ENCODE measurements at regions not wholly inside any gene's neighbourhood (a gene's known extent, or its start where the extent isn't known, plus 50 kb on each side); places are given as distances from the start of the nearest gene placed in this dataset.
"Not testable (repeated sequence)": the region's sequence is repeated elsewhere in the genome, so short reads cannot be mapped to it uniquely, and the experiment has no call there.

DNA sequence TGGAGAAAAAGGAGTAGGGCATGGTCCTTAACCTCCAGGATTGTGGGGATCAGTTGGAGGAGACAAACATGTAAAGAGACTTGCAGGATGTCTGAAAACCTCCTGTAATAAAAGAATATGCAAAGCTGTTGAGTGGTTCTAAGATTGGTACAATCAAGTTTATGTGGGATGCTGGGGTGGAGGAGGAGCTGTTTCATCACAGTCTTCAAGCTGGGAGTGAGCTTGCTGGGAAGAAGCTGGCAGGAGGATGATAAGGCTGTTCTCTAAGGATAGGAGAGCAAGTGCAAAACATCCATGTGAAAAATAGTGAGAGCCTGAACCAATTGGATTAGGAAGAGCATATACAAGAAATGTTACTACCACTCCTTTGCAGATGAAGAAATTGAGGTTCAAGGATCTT is 161.9 kb upstream of the CRIM1 start:
- TF ChIP-seq, protein P1, sequence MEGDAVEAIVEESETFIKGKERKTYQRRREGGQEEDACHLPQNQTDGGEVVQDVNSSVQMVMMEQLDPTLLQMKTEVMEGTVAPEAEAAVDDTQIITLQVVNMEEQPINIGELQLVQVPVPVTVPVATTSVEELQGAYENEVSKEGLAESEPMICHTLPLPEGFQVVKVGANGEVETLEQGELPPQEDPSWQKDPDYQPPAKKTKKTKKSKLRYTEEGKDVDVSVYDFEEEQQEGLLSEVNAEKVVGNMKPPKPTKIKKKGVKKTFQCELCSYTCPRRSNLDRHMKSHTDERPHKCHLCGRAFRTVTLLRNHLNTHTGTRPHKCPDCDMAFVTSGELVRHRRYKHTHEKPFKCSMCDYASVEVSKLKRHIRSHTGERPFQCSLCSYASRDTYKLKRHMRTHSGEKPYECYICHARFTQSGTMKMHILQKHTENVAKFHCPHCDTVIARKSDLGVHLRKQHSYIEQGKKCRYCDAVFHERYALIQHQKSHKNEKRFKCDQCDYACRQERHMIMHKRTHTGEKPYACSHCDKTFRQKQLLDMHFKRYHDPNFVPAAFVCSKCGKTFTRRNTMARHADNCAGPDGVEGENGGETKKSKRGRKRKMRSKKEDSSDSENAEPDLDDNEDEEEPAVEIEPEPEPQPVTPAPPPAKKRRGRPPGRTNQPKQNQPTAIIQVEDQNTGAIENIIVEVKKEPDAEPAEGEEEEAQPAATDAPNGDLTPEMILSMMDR (IDR thresholded peaks at IDR 0.05): no peak
- TF ChIP-seq POLR2A (IDR thresholded peaks at IDR 0.05): no peak
- Histone ChIP-seq H3K27me3 (no peaks in the 10 kb centered on the region), H3K36me3 (no peaks in the 10 kb centered on the region), H3K9me3 (no peaks in the 10 kb centered on the region), H3K27ac (no peak overlapping the region), H3K4me3 (no peak overlapping the region), H3K4me1 (no peaks in the 10 kb centered on the region)
- DNase-seq: no peak

DNA sequence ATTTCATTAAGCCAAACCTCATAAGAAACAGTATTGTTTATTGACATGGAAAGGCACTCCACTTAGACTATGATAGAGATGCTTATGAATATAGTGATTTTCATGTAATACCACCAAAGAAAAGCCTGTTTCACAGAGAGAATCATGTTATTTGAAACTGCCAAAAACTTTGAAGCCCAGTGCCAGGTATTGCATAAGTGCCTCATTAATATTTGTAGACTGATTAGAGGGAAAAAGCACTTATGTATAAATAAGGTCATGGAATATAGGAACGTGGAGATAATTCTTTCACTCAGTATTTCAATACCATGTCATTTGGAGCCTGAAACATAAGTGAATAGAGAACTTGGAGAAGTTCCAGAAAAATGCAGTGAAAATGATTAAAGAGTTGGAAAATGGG is 162.6 kb upstream of the CRIM1 start:
- Histone ChIP-seq H3K36me3 (no peaks in the 10 kb centered on the region), H3K4me3 (no peak overlapping the region), H3K27ac (no peak overlapping the region), H3K9me3 (no peaks in the 10 kb centered on the region), H3K4me1 (no peaks in the 10 kb centered on the region), H3K27me3 (no peaks in the 10 kb centered on the region)
- TF ChIP-seq POLR2A (IDR thresholded peaks at IDR 0.05): no peak
- no peak for DNase-seq

DNA sequence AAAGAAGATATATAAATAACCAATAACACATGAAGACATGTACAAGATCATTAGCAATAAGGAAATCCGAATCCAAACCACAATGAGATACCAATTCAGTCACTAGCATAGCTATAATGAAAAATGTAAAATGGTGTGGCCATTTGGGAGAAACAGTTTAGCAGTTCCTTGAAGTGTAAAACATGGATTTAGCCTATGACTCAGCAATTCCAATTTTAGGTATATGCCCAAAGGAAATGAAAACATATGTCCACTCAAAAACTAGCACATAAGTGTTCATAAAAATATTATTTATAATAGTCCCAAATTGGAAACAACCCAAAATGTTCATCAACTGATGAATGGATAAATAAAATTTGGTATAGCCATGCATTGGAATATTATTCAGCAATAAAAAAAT is 165.5 kb upstream of the CRIM1 start:
- H3K4me1 ChIP-seq: no peaks in the 10 kb centered on the region
- TF ChIP-seq POLR2A (IDR thresholded peaks at IDR 0.05): no peak
- TF ChIP-seq, protein P1 (IDR thresholded peaks at IDR 0.05): no peak
- no peaks in the 10 kb centered on the region for H3K36me3 ChIP-seq

DNA sequence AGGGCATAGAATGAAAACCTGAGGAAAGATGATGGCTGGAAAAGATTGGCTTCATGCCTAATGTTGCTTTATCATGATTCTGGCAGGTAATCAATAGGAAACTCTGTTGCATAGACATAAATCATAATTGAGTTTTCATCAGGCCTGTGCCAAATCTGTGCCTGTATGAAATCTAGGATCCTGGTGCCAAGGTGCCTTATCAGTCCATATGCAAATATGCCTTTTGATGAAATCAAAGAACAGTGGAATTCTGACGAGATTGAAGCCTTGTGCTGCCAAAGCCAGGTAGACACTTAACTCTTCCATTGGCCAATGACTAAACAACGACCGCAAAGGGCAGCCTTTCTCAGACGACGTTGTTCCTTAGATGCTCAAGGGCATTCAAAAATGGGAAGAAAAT is 170.0 kb upstream of the CRIM1 start:
- Histone ChIP-seq H3K9me3 (no peaks in the 10 kb centered on the region), H3K36me3 (no peaks in the 10 kb centered on the region), H3K27me3 (no peaks in the 10 kb centered on the region), H3K4me1 (no peaks in the 10 kb centered on the region), H3K4me3 (no peak overlapping the region), H3K27ac (no peak overlapping the region)
- TF ChIP-seq, protein P1 (IDR thresholded peaks at IDR 0.05): no peak
- no peak for TF ChIP-seq POLR2A (IDR thresholded peaks at IDR 0.05)
- no peak for DNase-seq

More for the DNA sequence above, 165.5 kb upstream of the CRIM1 start:
- Histone ChIP-seq H3K4me3 (no peak overlapping the region), H3K9me3 (no peaks in the 10 kb centered on the region), H3K27me3 (no peaks in the 10 kb centered on the region), H3K27ac (no peak overlapping the region)
- DNase-seq: no peak

DNA sequence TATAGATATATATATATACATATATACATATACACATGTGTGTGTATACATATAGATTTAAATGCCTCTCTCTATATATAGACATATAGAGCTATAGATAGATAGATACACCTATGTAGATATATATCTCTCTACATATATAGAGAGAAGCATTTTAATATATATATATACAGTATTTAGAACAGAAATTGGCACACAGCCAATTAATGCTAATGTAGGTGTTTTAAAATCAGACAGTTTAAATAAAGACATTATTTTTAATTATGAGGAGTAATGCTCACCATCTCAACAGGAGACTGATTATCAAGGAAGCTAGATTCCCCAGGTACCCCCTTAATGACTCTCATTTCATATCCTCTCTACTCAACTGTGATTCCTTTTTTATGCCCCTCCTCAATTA is 170.7 kb upstream of the CRIM1 start:
- Histone ChIP-seq H3K36me3 (no peaks in the 10 kb centered on the region), H3K9me3 (no peaks in the 10 kb centered on the region), H3K27ac (no peak overlapping the region), H3K4me3 (no peak overlapping the region), H3K4me1 (no peaks in the 10 kb centered on the region), H3K27me3 (no peaks in the 10 kb centered on the region)
- TF ChIP-seq, protein P1 (IDR thresholded peaks at IDR 0.05): no peak
- TF ChIP-seq POLR2A (IDR thresholded peaks at IDR 0.05): no peak
- no peak for DNase-seq

DNA sequence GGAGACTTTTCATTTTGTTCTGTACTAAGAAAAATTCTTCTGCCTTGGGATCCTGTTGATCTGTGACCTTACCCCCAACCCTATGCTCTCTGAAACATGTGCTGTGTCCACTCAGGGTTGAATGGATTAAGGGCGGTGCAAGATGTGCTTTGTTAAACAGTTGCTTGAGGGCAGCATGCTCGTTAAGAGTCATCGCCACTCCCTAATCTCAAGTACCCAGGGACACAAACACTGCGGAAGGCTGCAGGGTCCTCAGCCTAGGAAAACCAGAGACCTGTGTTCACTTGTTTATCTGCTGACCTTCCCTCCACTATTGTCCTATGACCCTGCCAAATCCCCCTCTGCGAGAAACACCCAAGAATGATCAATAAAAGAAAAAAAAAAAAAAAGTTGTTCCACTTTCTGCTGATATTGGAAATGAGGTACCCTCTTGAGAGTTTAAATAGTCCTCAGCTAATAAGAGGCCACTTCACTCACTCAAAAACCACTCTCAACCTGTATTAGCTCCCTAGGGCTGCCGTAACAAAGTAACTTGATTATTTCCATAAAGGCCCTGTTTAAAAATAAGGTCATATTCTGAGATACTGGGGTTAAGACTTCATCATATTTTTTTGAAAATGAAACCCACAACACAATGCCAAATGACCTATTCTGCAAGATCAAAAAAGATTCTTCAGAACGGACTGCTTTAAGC is 174.6 kb upstream of the CRIM1 start:
- H3K27ac ChIP-seq, H3K27me3 ChIP-seq, H3K4me1 ChIP-seq: not testable (repeated sequence)

DNA sequence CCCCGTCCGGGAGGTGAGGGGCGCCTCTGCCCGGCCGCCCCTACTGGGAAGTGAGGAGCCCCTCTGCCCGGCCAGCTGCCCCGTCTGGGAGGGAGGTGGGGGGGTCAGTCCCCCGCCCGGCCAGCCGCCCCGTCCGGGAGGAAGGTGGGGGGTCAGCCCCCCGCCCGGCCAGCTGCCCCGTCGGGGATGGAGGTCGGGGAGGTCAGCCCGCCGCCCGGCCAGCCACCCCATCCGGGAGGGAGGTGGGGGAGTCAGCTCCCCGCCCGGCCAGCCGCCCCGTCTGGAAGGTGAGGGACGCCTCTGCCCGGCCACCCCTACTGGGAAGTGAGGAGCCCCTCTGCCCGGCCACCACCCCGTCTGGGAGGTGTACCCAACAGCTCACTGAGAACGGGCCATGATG is 175.3 kb upstream of the CRIM1 start:
- H3K27me3 ChIP-seq, H3K9me3 ChIP-seq, H3K4me1 ChIP-seq, H3K27ac ChIP-seq, H3K36me3 ChIP-seq, H3K4me3 ChIP-seq, DNase-seq: not testable (repeated sequence)

More for the DNA sequence above, 174.6 kb upstream of the CRIM1 start:
- not testable (repeated sequence) for H3K36me3 ChIP-seq, DNase-seq, H3K4me3 ChIP-seq, H3K9me3 ChIP-seq

DNA sequence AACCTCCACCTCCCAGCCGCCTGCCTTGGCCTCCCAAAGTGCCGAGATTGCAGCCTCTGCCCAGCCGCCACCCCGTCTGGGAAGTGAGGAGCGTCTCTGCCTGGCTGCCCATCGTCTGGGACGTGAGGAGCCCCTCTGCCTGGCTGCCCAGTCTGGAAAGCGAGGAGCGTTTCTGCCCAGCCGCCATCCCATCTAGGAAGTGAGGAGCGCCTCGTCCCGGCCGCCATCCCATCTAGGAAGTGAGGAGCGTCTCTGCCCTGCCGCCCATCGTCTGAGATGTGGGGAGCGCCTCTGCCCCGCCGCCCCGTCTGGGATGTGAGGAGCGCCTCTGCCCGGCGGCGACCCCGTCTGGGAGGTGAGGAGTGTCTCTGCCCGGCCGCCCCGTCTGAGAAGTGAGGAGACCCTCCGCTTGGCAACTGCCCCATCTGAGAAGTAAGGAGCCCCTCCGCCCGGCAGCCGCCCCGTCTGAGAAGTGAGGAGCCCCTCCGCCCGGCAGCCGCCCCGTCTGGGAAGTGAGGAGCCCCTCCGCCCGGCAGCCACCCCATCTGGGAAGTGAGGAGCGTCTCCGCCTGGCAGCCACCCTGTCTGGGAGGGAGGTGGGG is 175.8 kb upstream of the CRIM1 start:
- DNase-seq, H3K9me3 ChIP-seq, H3K36me3 ChIP-seq, H3K27ac ChIP-seq, H3K4me1 ChIP-seq, H3K4me3 ChIP-seq, H3K27me3 ChIP-seq: not testable (repeated sequence)
